SK-N-SH (cell line): ENCODE measurements at regions not wholly inside any gene's neighbourhood (a gene's known extent, or its start where the extent isn't known, plus 50 kb on each side); places are given as distances from the start of the nearest gene placed in this dataset.

Experiments
- CTCF ChIP-seq: fragments of 200-600 bp; sonication (generic); IDR thresholded peaks from 2 replicates; pipeline ENCODE4 v1.6.1; 2017; ENCODE audit warnings: antibody characterized with exemption, mild to moderate bottlenecking, moderate library complexity
- EP300 ChIP-seq, 2 experiments: IDR thresholded peaks; 2 replicates each; pipeline versions ENCODE4 v1.4.0 to v1.6.1; 2012; ENCODE audit warnings: borderline replicate concordance in 1 of 2, low read depth in 1 of 2, low read length in 1 of 2
- GABPA ChIP-seq: IDR thresholded peaks from 2 replicates; pipeline ENCODE4 v1.4.0; 2012; ENCODE audit warnings: low read depth, mild to moderate bottlenecking
- USF1 ChIP-seq: IDR thresholded peaks from 2 replicates; pipeline ENCODE4 v1.4.0; 2012; ENCODE audit warnings: low read depth, borderline replicate concordance
- TF ChIP-seq, protein P1 (sequence below): IDR thresholded peaks from 2 replicates; pipeline ENCODE4 v1.4.0; 2012; ENCODE audit warnings: low read depth

DNA sequence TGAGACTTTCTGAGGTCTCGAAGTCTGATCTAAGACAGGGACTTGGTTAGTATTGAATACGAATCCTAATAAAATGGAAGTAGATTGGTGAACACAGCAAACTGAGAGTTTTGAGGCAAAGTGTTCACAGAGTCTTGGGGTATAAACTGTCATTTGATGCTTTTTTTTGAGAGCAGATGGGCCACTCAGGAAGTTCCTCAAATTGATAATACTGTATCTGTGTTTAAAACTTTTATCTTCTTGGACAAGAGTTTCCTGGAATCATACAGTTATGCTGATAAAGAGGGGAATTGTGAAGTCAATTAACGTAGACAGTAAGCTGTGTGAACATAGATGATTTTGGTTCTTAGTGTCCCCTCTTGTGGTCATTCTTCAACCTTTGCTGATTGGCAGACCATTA is 80.0 kb upstream of the CLPB start:
- no peak for TF ChIP-seq EP300 (IDR thresholded peaks at IDR 0.05; ENCODE audit: borderline replicate concordance in 1 of 2, low read depth in 1 of 2, low read length in 1 of 2)
- TF ChIP-seq, protein P1, sequence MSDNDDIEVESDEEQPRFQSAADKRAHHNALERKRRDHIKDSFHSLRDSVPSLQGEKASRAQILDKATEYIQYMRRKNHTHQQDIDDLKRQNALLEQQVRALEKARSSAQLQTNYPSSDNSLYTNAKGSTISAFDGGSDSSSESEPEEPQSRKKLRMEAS, result no peak
- no peak for TF ChIP-seq CTCF
- no peak for TF ChIP-seq GABPA
- no peak for TF ChIP-seq USF1
